ENCODE measurements at regions not wholly inside any gene's neighbourhood (a gene's known extent, or its start where the extent isn't known, plus 50 kb on each side); places are given as distances from the start of the nearest gene placed in this dataset.

DNA sequence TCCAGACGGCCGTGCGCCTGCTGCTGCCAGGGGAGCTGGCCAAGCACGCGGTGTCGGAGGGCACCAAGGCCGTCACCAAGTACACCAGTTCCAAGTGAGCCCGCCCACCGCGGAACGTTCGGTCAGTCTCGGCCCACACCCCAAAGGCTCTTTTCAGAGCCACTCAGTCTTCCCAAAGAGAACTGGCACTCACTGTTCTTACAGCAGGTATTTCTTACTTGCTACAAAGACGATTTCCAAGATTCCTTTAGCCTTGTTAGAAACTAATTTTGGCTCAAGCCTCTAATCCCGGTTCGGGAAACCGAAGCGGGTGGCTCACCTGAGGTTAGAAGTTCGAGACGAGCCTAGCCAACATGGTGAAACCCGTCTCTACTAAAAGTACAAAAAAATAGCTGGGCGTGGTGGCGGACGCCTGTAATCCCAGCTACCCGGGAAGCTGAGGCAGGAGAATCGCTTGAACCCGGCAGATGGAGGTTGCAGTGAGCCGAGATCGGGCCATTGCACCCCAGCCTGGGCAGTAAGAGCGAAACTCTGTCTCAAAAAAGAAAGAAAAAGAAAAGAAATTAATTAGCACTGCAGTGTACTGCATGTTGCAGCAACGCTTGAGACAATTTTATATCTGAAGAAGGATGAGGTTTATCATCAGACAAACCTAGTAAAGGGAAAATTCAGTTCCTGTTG, 73.1 kb downstream of the OR2B2 start:
- H3K36me3 Mint-ChIP-seq = peaks cover 10% of the 10 kb centered on the region
- H3K9me3 Mint-ChIP-seq = no peaks in the 10 kb centered on the region
- H3K27me3 Mint-ChIP-seq = no peaks in the 10 kb centered on the region
- H3K4me1 Mint-ChIP-seq (ENCODE audit: unreplicated experiment) = peaks cover 11% of the 10 kb centered on the region
- TF ChIP-seq, protein P1, sequence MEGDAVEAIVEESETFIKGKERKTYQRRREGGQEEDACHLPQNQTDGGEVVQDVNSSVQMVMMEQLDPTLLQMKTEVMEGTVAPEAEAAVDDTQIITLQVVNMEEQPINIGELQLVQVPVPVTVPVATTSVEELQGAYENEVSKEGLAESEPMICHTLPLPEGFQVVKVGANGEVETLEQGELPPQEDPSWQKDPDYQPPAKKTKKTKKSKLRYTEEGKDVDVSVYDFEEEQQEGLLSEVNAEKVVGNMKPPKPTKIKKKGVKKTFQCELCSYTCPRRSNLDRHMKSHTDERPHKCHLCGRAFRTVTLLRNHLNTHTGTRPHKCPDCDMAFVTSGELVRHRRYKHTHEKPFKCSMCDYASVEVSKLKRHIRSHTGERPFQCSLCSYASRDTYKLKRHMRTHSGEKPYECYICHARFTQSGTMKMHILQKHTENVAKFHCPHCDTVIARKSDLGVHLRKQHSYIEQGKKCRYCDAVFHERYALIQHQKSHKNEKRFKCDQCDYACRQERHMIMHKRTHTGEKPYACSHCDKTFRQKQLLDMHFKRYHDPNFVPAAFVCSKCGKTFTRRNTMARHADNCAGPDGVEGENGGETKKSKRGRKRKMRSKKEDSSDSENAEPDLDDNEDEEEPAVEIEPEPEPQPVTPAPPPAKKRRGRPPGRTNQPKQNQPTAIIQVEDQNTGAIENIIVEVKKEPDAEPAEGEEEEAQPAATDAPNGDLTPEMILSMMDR (conservative IDR thresholded peaks at IDR 0.05) = no peak
- H3K27ac Mint-ChIP-seq = no peak overlapping the region
- DNase-seq (ENCODE audit: extremely low spot score, unreplicated experiment) = no peak
- H3K4me3 Mint-ChIP-seq = no peak overlapping the region

DNA sequence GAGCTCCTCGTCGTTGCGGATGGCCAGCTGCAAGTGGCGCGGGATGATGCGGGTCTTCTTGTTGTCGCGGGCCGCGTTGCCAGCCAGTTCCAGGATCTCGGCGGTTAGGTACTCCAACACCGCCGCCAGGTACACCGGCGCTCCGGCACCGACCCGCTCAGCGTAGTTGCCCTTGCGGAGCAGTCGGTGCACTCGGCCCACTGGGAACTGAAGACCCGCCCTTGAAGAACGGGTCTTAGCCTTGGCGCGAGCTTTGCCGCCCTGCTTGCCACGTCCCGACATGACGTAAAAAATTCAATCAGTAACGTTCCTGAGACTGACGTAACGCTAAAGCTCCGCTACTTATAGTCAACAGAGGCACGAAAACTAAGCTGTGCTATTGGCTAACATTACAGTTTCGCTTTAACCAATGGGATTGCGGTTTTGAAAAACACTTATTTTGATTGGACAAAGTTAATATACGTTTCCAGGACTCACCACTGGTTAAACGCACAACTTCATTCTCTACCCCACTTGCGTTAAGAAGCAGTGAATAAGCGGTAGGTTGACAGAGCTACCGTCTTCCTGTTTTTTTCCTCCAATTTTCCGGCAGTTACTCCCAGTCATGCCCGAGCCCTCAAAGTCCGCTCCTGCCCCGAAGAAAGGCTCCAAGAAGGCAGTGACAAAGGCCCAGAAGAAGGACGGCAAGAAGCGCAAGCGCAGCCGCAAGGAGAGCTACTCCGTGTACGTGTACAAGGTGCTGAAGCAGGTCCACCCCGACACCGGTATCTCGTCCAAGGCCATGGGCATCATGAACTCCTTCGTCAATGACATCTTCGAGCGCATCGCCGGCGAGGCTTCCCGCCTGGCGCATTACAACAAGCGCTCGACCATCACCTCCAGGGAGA, 73.9 kb downstream of the OR2B2 start:
- Mint-ChIP-seq H3K27ac (no peak overlapping the region), H3K4me3 (no peak overlapping the region), H3K9me3 (no peaks in the 10 kb centered on the region)

DNA sequence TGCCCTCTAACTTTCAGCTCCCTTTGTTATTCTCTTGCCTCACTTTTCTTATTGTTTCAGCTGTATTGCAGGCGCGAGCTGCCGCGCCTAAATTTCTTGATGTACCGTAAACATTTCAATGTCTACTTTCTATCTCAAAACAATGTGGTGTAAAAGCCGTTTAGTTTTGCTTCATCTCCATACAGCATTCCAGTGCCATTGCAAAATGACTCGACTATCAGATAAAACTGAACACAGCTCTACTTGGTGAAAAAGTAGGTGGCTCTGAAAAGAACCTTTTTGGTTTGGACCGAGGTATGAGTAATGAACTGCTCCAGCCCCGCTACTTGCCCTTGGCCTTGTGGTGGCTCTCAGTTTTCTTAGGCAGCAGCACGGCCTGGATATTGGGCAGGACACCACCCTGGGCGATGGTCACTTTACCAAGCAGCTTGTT, 74.6 kb downstream of the OR2B2 start:
- TF ChIP-seq, protein P1 (conservative IDR thresholded peaks at IDR 0.05) = no peak
- no peak overlapping the region for H3K27ac Mint-ChIP-seq
- DNase-seq (ENCODE audit: extremely low spot score, unreplicated experiment) = no peak
- no peaks in the 10 kb centered on the region for H3K27me3 Mint-ChIP-seq
- no peaks in the 10 kb centered on the region for H3K9me3 Mint-ChIP-seq
- H3K4me3 Mint-ChIP-seq = no peak overlapping the region
- H3K4me1 Mint-ChIP-seq (ENCODE audit: unreplicated experiment) = peaks cover 11% of the 10 kb centered on the region
- peaks cover 8% of the 10 kb centered on the region for H3K36me3 Mint-ChIP-seq

More for the DNA sequence above, 73.9 kb downstream of the OR2B2 start:
- H3K4me1 Mint-ChIP-seq (ENCODE audit: unreplicated experiment) = peaks cover 11% of the 10 kb centered on the region
- H3K27me3 Mint-ChIP-seq = no peaks in the 10 kb centered on the region
- peaks cover 8% of the 10 kb centered on the region for H3K36me3 Mint-ChIP-seq
- peak; percentile 86 for DNase-seq (ENCODE audit: extremely low spot score, unreplicated experiment)
- TF ChIP-seq, protein P1 (conservative IDR thresholded peaks at IDR 0.05) = peak; percentile 41

DNA sequence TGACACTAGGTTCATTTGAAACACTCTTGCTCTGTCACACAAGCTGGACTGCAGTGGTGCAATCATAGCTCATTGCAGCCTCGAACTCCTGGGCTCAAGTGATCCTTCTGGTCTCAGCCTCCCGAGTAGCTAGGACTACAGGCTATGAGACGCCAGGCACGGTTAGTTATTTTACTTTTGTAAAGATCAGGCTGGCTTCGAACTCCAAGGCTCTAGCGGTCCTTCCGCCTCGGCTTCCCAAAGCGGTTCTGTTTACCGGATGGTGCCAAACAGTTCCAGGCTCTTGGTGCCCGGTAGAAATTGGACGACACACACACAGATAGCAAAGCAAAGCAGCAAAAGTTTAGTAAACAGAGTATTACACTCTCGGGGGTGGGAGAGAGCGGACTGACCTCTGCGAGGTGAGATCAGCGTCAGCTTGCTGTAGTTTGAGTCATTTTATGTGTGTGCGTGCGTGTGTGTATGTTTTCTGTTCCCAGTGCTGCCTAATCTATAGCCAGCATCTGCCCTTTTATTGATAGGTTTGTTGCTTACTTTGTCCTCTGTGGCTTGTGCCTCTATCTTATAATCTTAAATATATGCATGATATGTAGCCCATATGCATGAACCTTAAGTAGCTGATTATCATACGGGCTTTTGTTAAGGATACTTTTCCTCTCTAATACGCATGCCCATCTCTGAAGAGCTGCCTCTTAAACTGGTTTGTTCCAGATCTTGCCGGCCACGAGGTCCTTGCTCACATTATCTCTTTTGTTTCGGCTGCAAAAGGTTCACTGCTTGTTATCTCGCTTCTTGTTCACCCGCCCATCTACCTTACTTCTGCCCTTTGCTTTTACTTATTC, 75.2 kb downstream of the OR2B2 start:
- no peak for DNase-seq (ENCODE audit: extremely low spot score, unreplicated experiment)
- H3K36me3 Mint-ChIP-seq = peaks cover 6% of the 10 kb centered on the region
- no peak overlapping the region for H3K27ac Mint-ChIP-seq
- no peaks in the 10 kb centered on the region for H3K27me3 Mint-ChIP-seq
- H3K4me1 Mint-ChIP-seq (ENCODE audit: unreplicated experiment) = peaks cover 11% of the 10 kb centered on the region
- TF ChIP-seq, protein P1 (conservative IDR thresholded peaks at IDR 0.05) = no peak
- no peak overlapping the region for H3K4me3 Mint-ChIP-seq
- H3K9me3 Mint-ChIP-seq = no peaks in the 10 kb centered on the region

DNA sequence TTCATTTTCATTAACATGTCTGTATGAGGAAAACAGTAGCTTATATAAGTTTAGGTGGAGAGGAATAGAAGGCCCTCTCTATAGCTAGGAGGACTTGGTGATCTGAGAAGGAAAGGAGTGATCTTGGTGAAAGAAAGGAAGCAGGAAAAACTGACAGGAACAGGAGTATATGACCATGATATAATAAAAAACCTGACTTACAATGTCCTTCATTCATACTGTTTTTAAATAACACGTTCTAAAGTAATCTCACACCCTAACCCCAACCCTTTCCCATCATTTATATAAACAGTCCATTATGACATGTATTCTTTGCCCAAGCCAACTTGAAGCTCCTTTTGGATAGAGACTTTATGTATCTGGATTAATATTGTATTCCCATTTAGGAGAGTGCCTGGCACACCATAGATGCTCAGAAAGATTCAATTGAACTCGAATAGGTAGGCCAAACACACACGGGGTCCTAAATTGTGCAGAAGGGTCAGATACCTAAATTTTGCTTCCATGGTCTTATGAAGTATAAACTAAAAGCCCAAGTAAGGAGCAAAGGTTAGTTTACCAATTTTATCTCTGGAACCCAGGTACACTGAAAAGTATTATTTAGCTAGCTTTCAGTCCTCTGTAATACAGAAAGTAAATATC, 75.9 kb downstream of the OR2B2 start:
- TF ChIP-seq, protein P1 (conservative IDR thresholded peaks at IDR 0.05) = no peak
- H3K27me3 Mint-ChIP-seq = no peaks in the 10 kb centered on the region
- DNase-seq (ENCODE audit: extremely low spot score, unreplicated experiment) = no peak
- H3K27ac Mint-ChIP-seq = no peak overlapping the region
- no peak overlapping the region for H3K4me3 Mint-ChIP-seq
- H3K4me1 Mint-ChIP-seq (ENCODE audit: unreplicated experiment) = peaks cover 15% of the 10 kb centered on the region
- H3K36me3 Mint-ChIP-seq = peaks cover 8% of the 10 kb centered on the region
- H3K9me3 Mint-ChIP-seq = no peaks in the 10 kb centered on the region

Measured in type B pancreatic cell (in vitro differentiated cells).